ENCODE measurements at regions not wholly inside any gene's neighbourhood (a gene's known extent, or its start where the extent isn't known, plus 50 kb on each side); places are given as distances from the start of the nearest gene placed in this dataset.

GRCh38 chr5:173835131-173835530 lies 53.0 kb upstream of the CPEB4 start:
- TF ChIP-seq, protein P1, sequence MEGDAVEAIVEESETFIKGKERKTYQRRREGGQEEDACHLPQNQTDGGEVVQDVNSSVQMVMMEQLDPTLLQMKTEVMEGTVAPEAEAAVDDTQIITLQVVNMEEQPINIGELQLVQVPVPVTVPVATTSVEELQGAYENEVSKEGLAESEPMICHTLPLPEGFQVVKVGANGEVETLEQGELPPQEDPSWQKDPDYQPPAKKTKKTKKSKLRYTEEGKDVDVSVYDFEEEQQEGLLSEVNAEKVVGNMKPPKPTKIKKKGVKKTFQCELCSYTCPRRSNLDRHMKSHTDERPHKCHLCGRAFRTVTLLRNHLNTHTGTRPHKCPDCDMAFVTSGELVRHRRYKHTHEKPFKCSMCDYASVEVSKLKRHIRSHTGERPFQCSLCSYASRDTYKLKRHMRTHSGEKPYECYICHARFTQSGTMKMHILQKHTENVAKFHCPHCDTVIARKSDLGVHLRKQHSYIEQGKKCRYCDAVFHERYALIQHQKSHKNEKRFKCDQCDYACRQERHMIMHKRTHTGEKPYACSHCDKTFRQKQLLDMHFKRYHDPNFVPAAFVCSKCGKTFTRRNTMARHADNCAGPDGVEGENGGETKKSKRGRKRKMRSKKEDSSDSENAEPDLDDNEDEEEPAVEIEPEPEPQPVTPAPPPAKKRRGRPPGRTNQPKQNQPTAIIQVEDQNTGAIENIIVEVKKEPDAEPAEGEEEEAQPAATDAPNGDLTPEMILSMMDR (CRISPR knock-in tag; IDR thresholded peaks at IDR 0.05), result no peak
- TF ChIP-seq POLR2AphosphoS5 (IDR thresholded peaks at IDR 0.05; ENCODE audit: low read depth, low read length), result no peak
- TF ChIP-seq, protein P2, sequence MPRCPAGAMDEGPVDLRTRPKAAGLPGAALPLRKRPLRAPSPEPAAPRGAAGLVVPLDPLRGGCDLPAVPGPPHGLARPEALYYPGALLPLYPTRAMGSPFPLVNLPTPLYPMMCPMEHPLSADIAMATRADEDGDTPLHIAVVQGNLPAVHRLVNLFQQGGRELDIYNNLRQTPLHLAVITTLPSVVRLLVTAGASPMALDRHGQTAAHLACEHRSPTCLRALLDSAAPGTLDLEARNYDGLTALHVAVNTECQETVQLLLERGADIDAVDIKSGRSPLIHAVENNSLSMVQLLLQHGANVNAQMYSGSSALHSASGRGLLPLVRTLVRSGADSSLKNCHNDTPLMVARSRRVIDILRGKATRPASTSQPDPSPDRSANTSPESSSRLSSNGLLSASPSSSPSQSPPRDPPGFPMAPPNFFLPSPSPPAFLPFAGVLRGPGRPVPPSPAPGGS (CRISPR knock-in tag; IDR thresholded peaks at IDR 0.05), result no peak
- no peak for TF ChIP-seq FOXJ3 (CRISPR knock-in tag; IDR thresholded peaks at IDR 0.05; ENCODE audit: borderline replicate concordance)
- TF ChIP-seq, protein P3, sequence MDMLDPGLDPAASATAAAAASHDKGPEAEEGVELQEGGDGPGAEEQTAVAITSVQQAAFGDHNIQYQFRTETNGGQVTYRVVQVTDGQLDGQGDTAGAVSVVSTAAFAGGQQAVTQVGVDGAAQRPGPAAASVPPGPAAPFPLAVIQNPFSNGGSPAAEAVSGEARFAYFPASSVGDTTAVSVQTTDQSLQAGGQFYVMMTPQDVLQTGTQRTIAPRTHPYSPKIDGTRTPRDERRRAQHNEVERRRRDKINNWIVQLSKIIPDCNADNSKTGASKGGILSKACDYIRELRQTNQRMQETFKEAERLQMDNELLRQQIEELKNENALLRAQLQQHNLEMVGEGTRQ (IDR thresholded peaks at IDR 0.05; ENCODE audit: low read depth, low read length), result no peak
- TF ChIP-seq, protein P3 (CRISPR knock-in tag; IDR thresholded peaks at IDR 0.05; ENCODE audit: borderline replicate concordance), result no peak
- TF ChIP-seq MEIS1 (CRISPR knock-in tag; IDR thresholded peaks at IDR 0.05; ENCODE audit: borderline replicate concordance), result no peak

Measured in HepG2 (cell line).